ENCODE measurements at regions not wholly inside any gene's neighbourhood (a gene's known extent, or its start where the extent isn't known, plus 50 kb on each side); places are given as distances from the start of the nearest gene placed in this dataset.
A peak's percentile ranks its signal among the peaks of the same experiment; 100 is the strongest.

DNA sequence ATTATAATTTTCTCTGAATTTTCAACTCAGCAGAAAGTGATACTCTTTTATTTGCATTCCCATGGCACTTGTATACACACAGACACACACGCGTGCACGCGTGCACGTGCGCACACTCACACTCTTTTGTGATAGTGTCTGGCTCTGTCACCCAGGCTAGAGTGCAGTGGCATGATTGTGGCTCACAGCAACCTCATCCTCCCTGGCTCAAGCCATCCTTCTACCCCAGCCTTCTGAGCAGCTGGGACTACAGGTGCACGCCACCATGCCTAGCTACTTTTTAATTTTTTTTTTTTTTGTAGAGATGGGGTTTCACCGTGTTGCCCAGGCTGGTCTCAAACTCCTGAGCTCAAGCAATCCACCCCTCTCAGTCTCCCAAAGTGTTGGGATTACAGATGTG lies 123.2 kb downstream of the MC4R start:
- Histone ChIP-seq H3K79me2 (ENCODE audit: insufficient read depth, low read length) (no peaks in the 10 kb centered on the region), H3K9ac (ENCODE audit: low read depth, low read length) (no peak overlapping the region), H2AFZ (ENCODE audit: low read depth, low read length) (no peak overlapping the region), H3K36me3 (ENCODE audit: insufficient read depth, low read length) (no peaks in the 10 kb centered on the region), H3K4me2 (ENCODE audit: insufficient read depth, low read length) (no peak overlapping the region), H3K27ac (ENCODE audit: low read length) (peak overlapping the region; percentile 67), H3K4me1 (ENCODE audit: insufficient read depth, low read length) (peaks cover 45% of the 10 kb centered on the region), H3K4me3 (ENCODE audit: low read depth in 1 of 2, low read length in 2 of 2) (no peak overlapping the region), H3K27me3 (ENCODE audit: insufficient read depth, low read length, poor library complexity) (no peaks in the 10 kb centered on the region), H3K9me3 (ENCODE audit: insufficient read depth, low read length, severe bottlenecking) (no peaks in the 10 kb centered on the region), H4K20me1 (ENCODE audit: insufficient read depth, low read length) (no peaks in the 10 kb centered on the region)
- TF ChIP-seq EZH2 (IDR thresholded peaks at IDR 0.05; ENCODE audit: borderline replicate concordance, low read depth, low read length, severe bottlenecking): no peak
- TF ChIP-seq, protein P1, sequence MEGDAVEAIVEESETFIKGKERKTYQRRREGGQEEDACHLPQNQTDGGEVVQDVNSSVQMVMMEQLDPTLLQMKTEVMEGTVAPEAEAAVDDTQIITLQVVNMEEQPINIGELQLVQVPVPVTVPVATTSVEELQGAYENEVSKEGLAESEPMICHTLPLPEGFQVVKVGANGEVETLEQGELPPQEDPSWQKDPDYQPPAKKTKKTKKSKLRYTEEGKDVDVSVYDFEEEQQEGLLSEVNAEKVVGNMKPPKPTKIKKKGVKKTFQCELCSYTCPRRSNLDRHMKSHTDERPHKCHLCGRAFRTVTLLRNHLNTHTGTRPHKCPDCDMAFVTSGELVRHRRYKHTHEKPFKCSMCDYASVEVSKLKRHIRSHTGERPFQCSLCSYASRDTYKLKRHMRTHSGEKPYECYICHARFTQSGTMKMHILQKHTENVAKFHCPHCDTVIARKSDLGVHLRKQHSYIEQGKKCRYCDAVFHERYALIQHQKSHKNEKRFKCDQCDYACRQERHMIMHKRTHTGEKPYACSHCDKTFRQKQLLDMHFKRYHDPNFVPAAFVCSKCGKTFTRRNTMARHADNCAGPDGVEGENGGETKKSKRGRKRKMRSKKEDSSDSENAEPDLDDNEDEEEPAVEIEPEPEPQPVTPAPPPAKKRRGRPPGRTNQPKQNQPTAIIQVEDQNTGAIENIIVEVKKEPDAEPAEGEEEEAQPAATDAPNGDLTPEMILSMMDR (IDR thresholded peaks at IDR 0.05; ENCODE audit: borderline replicate concordance, extremely low read depth, low read length, poor library complexity, severe bottlenecking): no peak
- ATAC-seq (ENCODE audit: insufficient read depth, low read depth) (peak; percentile 69), DNase-seq (peak; percentile 53)

DNA sequence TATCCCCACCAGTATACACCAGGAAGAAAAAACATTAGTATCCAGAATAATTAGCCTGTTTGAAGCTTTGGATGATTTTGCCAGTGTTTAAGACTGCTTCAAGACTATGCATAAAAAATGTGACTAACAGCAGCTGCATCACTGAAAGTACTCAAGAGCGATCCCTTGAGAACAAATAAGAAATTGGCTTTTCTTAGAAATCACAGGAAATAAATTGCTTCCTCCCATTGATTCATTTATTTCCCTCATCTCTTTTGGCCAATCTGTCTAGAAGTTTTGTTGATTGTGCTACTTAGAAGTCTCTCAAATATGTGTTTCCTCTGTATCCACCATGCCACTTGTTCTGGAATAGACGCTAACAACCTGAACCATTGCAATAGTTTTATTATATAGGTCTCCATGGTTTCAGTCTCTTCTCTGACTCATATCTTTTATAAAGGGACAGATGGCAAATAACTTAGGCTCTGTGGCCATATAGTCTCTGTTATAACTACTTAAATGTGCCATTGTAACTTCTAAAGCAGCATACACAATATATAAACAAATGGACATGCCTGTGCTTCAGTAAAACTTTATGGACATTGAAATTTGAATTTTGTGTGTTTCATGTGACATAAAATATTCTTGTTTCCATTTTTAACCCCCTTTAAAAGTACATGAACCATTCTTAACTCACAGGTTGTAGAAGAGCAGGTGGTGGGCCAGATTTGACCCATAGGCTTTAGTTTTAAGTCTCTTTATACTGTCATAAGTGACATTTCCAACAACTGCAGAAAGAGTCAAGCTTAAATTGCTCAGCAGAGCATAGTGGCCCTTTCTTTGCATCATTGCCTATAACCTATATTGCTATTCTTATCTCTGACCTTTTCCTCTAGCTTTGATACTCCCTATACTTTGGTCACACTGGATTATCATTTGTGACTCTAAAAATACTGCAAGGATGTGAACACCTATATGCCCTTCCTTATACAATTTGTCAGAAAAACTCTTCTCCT lies 123.9 kb downstream of the MC4R start:
- DNase-seq (no peak), ATAC-seq (ENCODE audit: insufficient read depth, low read depth) (0 out of 3 replicates have a peak, but pooled peaks have one; percentile 18)
- H3K27ac ChIP-seq (ENCODE audit: low read length): peak overlapping the region; percentile 67
- H3K4me2 ChIP-seq (ENCODE audit: insufficient read depth, low read length): no peak overlapping the region
- H3K79me2 ChIP-seq (ENCODE audit: insufficient read depth, low read length): no peaks in the 10 kb centered on the region
- no peaks in the 10 kb centered on the region for H3K27me3 ChIP-seq (ENCODE audit: insufficient read depth, low read length, poor library complexity)
- H3K4me1 ChIP-seq (ENCODE audit: insufficient read depth, low read length): peaks cover 46% of the 10 kb centered on the region
- H3K9ac ChIP-seq (ENCODE audit: low read depth, low read length): no peak overlapping the region
- no peaks in the 10 kb centered on the region for H4K20me1 ChIP-seq (ENCODE audit: insufficient read depth, low read length)
- no peaks in the 10 kb centered on the region for H3K9me3 ChIP-seq (ENCODE audit: insufficient read depth, low read length, severe bottlenecking)
- H3K36me3 ChIP-seq (ENCODE audit: insufficient read depth, low read length): no peaks in the 10 kb centered on the region
- H3K4me3 ChIP-seq (ENCODE audit: low read depth in 1 of 2, low read length in 2 of 2): no peak overlapping the region
- no peak for TF ChIP-seq EZH2 (IDR thresholded peaks at IDR 0.05; ENCODE audit: borderline replicate concordance, low read depth, low read length, severe bottlenecking)
- TF ChIP-seq, protein P1 (IDR thresholded peaks at IDR 0.05; ENCODE audit: borderline replicate concordance, extremely low read depth, low read length, poor library complexity, severe bottlenecking): no peak
- H2AFZ ChIP-seq (ENCODE audit: low read depth, low read length): no peak overlapping the region

DNA sequence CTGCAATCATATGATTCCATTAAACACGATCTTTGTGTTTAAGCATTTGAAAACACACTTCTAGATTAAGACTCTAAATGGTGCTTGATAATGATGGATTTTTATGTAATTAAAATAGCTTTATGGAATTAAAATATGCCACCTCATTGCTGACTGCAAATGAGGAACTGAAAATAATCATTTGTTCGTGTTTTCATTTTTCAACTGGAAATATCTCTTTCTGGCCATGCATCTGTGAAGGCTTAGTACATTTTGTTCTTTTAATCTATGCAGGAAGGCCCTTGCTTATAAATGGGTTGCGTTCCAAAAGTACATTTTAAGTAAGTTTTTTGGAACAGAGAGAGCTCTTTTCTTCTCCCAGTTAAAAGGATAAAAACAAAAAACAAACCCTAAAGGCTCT lies 125.5 kb downstream of the MC4R start:
- no peaks in the 10 kb centered on the region for H3K79me2 ChIP-seq (ENCODE audit: insufficient read depth, low read length)
- H3K36me3 ChIP-seq (ENCODE audit: insufficient read depth, low read length): no peaks in the 10 kb centered on the region
- ATAC-seq (ENCODE audit: insufficient read depth, low read depth): no peak
- no peak for TF ChIP-seq EZH2 (IDR thresholded peaks at IDR 0.05; ENCODE audit: borderline replicate concordance, low read depth, low read length, severe bottlenecking)
- TF ChIP-seq, protein P1 (IDR thresholded peaks at IDR 0.05; ENCODE audit: borderline replicate concordance, extremely low read depth, low read length, poor library complexity, severe bottlenecking): no peak
- no peak overlapping the region for H3K4me3 ChIP-seq (ENCODE audit: low read depth in 1 of 2, low read length in 2 of 2)
- DNase-seq: no peak
- H3K9ac ChIP-seq (ENCODE audit: low read depth, low read length): no peak overlapping the region
- H3K4me2 ChIP-seq (ENCODE audit: insufficient read depth, low read length): no peak overlapping the region
- no peaks in the 10 kb centered on the region for H3K9me3 ChIP-seq (ENCODE audit: insufficient read depth, low read length, severe bottlenecking)
- H2AFZ ChIP-seq (ENCODE audit: low read depth, low read length): no peak overlapping the region
- H4K20me1 ChIP-seq (ENCODE audit: insufficient read depth, low read length): no peaks in the 10 kb centered on the region
- H3K27ac ChIP-seq (ENCODE audit: low read length): peak overlapping the region; percentile 67; the same call in 1 of the 2 replicates
- H3K27me3 ChIP-seq (ENCODE audit: insufficient read depth, low read length, poor library complexity): no peaks in the 10 kb centered on the region
- peaks cover 61% of the 10 kb centered on the region for H3K4me1 ChIP-seq (ENCODE audit: insufficient read depth, low read length)

Data from DND-41 (cell line).